ENCODE measurements at regions not wholly inside any gene's neighbourhood (a gene's known extent, or its start where the extent isn't known, plus 50 kb on each side); places are given as distances from the start of the nearest gene placed in this dataset.

DNA sequence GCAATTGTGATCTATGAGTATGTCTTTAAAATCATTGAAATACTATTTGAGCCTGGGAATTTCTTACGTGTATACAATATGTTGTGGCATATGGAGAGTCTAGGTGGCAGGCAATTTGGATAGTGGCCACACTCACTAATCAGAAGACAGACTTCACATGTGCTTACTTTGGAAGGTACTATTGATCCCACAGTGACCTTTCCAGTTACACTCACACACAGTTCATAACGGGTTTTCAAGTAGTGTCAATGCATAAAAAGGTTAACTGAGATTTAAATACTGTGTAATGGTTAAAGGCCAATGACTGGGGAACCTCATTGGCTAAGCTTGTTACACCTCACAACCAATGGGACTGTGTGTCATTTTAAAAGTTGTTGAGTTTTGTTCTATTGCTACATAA lies 783.2 kb downstream of the RPA4 start:
- Mint-ChIP-seq H3K9me3 (ENCODE audit: unreplicated experiment) (no peaks in the 10 kb centered on the region), H3K36me3 (ENCODE audit: unreplicated experiment) (no peaks in the 10 kb centered on the region), H3K27me3 (ENCODE audit: unreplicated experiment) (no peaks in the 10 kb centered on the region), H3K4me3 (ENCODE audit: unreplicated experiment) (no peak overlapping the region), H3K27ac (ENCODE audit: unreplicated experiment) (no peak overlapping the region), H3K4me1 (ENCODE audit: low read depth, unreplicated experiment) (no peaks in the 10 kb centered on the region)
- DNase-seq = no peak
- no peak for TF ChIP-seq CTCF (IDR thresholded peaks at IDR 0.05; ENCODE audit: partially characterized antibody, unreplicated experiment)

DNA sequence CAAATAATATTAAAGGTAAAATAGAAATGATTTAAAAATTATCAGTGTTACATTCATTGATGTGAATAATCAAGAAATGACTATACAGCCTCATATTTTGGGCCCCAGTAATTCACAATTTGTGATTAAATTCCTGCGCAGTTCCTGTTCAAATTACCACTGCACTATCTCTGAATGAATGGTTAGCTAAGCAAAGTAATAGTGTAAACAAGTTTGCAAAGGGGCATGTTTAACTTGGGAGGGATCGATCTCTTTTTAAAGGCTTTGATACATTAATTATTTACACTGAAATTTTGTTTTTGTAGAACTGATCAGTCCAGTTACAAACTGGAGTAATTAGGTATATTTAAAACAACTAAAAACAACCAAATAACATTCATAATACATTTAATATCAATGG lies 784.4 kb downstream of the RPA4 start:
- no peaks in the 10 kb centered on the region for H3K4me1 Mint-ChIP-seq (ENCODE audit: low read depth, unreplicated experiment)
- no peaks in the 10 kb centered on the region for H3K27me3 Mint-ChIP-seq (ENCODE audit: unreplicated experiment)
- DNase-seq = no peak
- no peak overlapping the region for H3K4me3 Mint-ChIP-seq (ENCODE audit: unreplicated experiment)
- H3K36me3 Mint-ChIP-seq (ENCODE audit: unreplicated experiment) = no peaks in the 10 kb centered on the region
- no peak overlapping the region for H3K27ac Mint-ChIP-seq (ENCODE audit: unreplicated experiment)
- no peak for TF ChIP-seq CTCF (IDR thresholded peaks at IDR 0.05; ENCODE audit: partially characterized antibody, unreplicated experiment)
- H3K9me3 Mint-ChIP-seq (ENCODE audit: unreplicated experiment) = no peaks in the 10 kb centered on the region

DNA sequence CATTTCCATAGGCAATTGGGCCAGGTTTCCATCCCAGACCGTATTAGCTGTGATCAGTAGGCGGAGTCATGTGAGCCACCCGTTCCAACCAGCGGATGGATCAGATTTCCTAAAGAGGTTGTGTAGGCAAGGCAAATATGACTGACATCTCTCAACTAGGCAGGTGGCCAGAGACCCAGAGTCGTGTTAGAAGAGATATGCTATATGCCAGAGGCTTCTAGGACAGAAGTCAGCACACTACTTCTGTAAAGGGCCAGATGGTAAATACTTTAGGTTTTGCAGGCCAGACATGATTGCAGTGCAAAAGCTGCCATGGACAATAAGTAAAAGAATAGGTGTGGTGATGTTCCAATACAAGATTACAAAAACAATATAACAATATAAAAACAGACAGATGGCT lies 788.4 kb downstream of the RPA4 start:
- H3K4me1 Mint-ChIP-seq (ENCODE audit: low read depth, unreplicated experiment) = no peaks in the 10 kb centered on the region
- no peak for DNase-seq
- no peak overlapping the region for H3K27ac Mint-ChIP-seq (ENCODE audit: unreplicated experiment)
- no peaks in the 10 kb centered on the region for H3K9me3 Mint-ChIP-seq (ENCODE audit: unreplicated experiment)
- H3K36me3 Mint-ChIP-seq (ENCODE audit: unreplicated experiment) = no peaks in the 10 kb centered on the region
- H3K4me3 Mint-ChIP-seq (ENCODE audit: unreplicated experiment) = no peak overlapping the region
- no peaks in the 10 kb centered on the region for H3K27me3 Mint-ChIP-seq (ENCODE audit: unreplicated experiment)
- no peak for TF ChIP-seq CTCF (IDR thresholded peaks at IDR 0.05; ENCODE audit: partially characterized antibody, unreplicated experiment)

GRCh38 chrX:97672608-97673007 lies 788.9 kb downstream of the RPA4 start:
- no peak overlapping the region for H3K4me3 Mint-ChIP-seq (ENCODE audit: unreplicated experiment)
- TF ChIP-seq CTCF (IDR thresholded peaks at IDR 0.05; ENCODE audit: partially characterized antibody, unreplicated experiment) = no peak
- no peaks in the 10 kb centered on the region for H3K4me1 Mint-ChIP-seq (ENCODE audit: low read depth, unreplicated experiment)
- no peak overlapping the region for H3K27ac Mint-ChIP-seq (ENCODE audit: unreplicated experiment)
- H3K27me3 Mint-ChIP-seq (ENCODE audit: unreplicated experiment) = no peaks in the 10 kb centered on the region
- no peaks in the 10 kb centered on the region for H3K9me3 Mint-ChIP-seq (ENCODE audit: unreplicated experiment)
- no peaks in the 10 kb centered on the region for H3K36me3 Mint-ChIP-seq (ENCODE audit: unreplicated experiment)
- no peak for DNase-seq

DNA sequence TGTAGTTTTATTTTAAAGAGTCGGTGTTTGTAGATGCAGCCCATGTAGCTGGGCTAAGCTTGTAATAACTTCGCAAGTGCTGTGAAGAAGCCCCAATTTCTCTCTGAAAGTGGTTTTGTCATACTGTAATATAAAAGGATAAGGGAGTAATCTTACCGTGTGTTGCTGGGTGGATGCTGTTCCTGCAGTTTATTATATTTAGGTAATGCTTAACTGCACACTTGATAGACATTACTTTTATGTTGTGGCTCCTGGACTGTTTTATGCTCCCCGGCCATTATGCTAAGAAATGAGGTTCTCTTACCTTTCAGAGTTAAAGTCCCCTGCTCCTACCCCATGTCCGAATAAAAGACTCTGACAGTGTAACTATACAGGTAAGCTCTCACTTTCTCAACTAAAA lies 789.4 kb downstream of the RPA4 start:
- TF ChIP-seq CTCF (IDR thresholded peaks at IDR 0.05; ENCODE audit: partially characterized antibody, unreplicated experiment) = no peak

More for the DNA sequence above, 789.4 kb downstream of the RPA4 start:
- H3K4me1 Mint-ChIP-seq (ENCODE audit: low read depth, unreplicated experiment) = no peaks in the 10 kb centered on the region
- no peaks in the 10 kb centered on the region for H3K36me3 Mint-ChIP-seq (ENCODE audit: unreplicated experiment)
- H3K4me3 Mint-ChIP-seq (ENCODE audit: unreplicated experiment) = no peak overlapping the region
- H3K27ac Mint-ChIP-seq (ENCODE audit: unreplicated experiment) = no peak overlapping the region
- H3K27me3 Mint-ChIP-seq (ENCODE audit: unreplicated experiment) = no peaks in the 10 kb centered on the region
- no peaks in the 10 kb centered on the region for H3K9me3 Mint-ChIP-seq (ENCODE audit: unreplicated experiment)
- no peak for DNase-seq

Data from glutamatergic neuron (in vitro differentiated cells).